ENCODE measurements at regions not wholly inside any gene's neighbourhood (a gene's known extent, or its start where the extent isn't known, plus 50 kb on each side); places are given as distances from the start of the nearest gene placed in this dataset.

DNA sequence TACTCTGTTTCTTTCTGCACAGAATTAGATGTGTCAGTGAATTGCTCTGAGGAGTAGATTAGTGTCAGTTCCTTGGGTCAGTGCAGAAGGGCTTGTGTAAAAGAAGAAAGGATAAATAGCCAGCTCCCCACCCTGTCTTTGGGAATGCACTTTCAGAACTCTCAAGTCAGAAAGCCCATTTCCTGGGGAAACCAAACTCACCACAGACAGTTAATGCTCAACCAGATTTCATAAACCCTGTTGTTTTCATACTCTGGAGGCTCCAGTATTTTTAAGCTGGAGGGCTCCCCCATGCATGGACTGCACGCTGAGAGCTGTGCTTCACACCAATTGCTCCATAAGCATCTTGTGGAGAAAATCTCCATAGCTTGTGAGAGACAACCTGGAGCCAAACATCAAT lies 449.7 kb downstream of the CDH26 start:
- Histone ChIP-seq H4K8ac (ENCODE audit: low read depth, low read length) (no peak overlapping the region), H3K18ac (ENCODE audit: low read length) (no peak overlapping the region), H3K27ac (replicated peaks; ENCODE audit: low read length) (no peak overlapping the region), H3K36me3 (replicated peaks in 1 of 2; ENCODE audit: control insufficient read depth in 2 of 2, insufficient read depth in 2 of 2, low read length in 2 of 2) (no peaks in the 10 kb centered on the region), H4K91ac (ENCODE audit: low read depth, low read length, poor library complexity) (no peak overlapping the region), H2BK15ac (ENCODE audit: low read length) (no peak overlapping the region), H2BK120ac (ENCODE audit: low read depth, low read length) (no peak overlapping the region), H3K14ac (ENCODE audit: low read length) (no peak overlapping the region), H3K9ac (ENCODE audit: low read depth, low read length, poor library complexity) (no peak overlapping the region), H2BK12ac (ENCODE audit: low read length) (no peak overlapping the region), H3K23ac (ENCODE audit: low read depth, low read length, poor library complexity) (no peak overlapping the region), H3K9me3 (replicated peaks in 1 of 2; ENCODE audit: control insufficient read depth in 2 of 2, insufficient read depth in 1 of 2, low read depth in 1 of 2, low read length in 2 of 2) (no peaks in the 10 kb centered on the region), H3K4me3 (ENCODE audit: low read length in 2 of 2) (no peak overlapping the region), H3K4ac (ENCODE audit: low read length) (no peak overlapping the region), H3K27me3 (ENCODE audit: control insufficient read depth in 3 of 3, insufficient read depth in 3 of 3, low read depth in 1 of 3, low read length in 3 of 3) (no peaks in the 10 kb centered on the region), H2AK5ac (ENCODE audit: low read depth, low read length) (no peak overlapping the region), H2BK5ac (ENCODE audit: low read length) (no peak overlapping the region), H2AFZ (ENCODE audit: low read length) (no peak overlapping the region), H3K4me1 (ENCODE audit: control insufficient read depth in 2 of 2, insufficient read depth in 1 of 2, low read depth in 1 of 2, low read length in 2 of 2) (peaks cover 0 to 4% of the 10 kb centered on the region in 2 donors), H3K79me1 (ENCODE audit: low read depth, low read length) (no peaks in the 10 kb centered on the region), H3K4me2 (ENCODE audit: insufficient read depth, low read length, poor library complexity, severe bottlenecking) (no peak overlapping the region)
- DNase-seq (ENCODE audit: low spot score): no peak
- no CpG with 5 or more reads among the region's 1 CpG for WGBS, 2 donors (ENCODE audit: extremely low coverage in 2 of 2, insufficient read length in 2 of 2, insufficient replicate concordance in 1 of 2)

DNA sequence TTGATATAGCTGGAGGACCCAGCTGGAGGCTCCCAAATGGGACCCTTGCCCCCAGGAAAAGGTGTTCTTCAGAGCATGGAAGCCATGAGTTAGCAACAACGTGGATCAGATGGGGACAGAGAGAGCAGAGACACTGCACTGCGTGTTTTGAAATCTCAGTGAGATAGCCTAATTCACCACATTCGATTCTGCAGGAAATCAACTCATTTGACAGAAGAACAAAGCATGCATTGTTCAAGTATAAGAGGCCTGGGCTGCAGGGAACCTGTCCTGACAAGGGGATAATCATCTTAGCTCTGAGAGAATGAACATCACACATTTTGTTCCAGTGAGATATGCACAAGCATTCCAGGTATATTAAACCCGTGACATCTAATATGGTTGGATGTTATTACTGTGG lies 450.2 kb downstream of the CDH26 start:
- DNase-seq (ENCODE audit: low spot score): no peak

GRCh38 chr20:60410618-60411264 lies 452.5 kb downstream of the CDH26 start:
- no peaks in the 10 kb centered on the region for H3K9me3 ChIP-seq (replicated peaks in 1 of 2; ENCODE audit: control insufficient read depth in 2 of 2, insufficient read depth in 1 of 2, low read depth in 1 of 2, low read length in 2 of 2)
- no peak overlapping the region for H2BK5ac ChIP-seq (ENCODE audit: low read length)
- H2BK15ac ChIP-seq (ENCODE audit: low read length): no peak overlapping the region
- H2AK5ac ChIP-seq (ENCODE audit: low read depth, low read length): no peak overlapping the region
- no peak overlapping the region for H4K8ac ChIP-seq (ENCODE audit: low read depth, low read length)
- peaks cover 0 to 3% (median 0%) of the 10 kb centered on the region in 3 experiments for H3K27me3 ChIP-seq (ENCODE audit: control insufficient read depth in 3 of 3, insufficient read depth in 3 of 3, low read depth in 1 of 3, low read length in 3 of 3)
- H3K4me2 ChIP-seq (ENCODE audit: insufficient read depth, low read length, poor library complexity, severe bottlenecking): no peak overlapping the region
- no peak overlapping the region for H3K23ac ChIP-seq (ENCODE audit: low read depth, low read length, poor library complexity)
- no peak overlapping the region for H2BK12ac ChIP-seq (ENCODE audit: low read length)
- WGBS, 2 donors (ENCODE audit: extremely low coverage in 2 of 2, insufficient read length in 2 of 2, insufficient replicate concordance in 1 of 2): no CpG with 5 or more reads among the region's 7 CpGs
- H3K14ac ChIP-seq (ENCODE audit: low read length): no peak overlapping the region
- H3K36me3 ChIP-seq (replicated peaks in 1 of 2; ENCODE audit: control insufficient read depth in 2 of 2, insufficient read depth in 2 of 2, low read length in 2 of 2): no peaks in the 10 kb centered on the region
- peak overlapping the region in 1 of 2 donors; percentile 40 for H3K4me3 ChIP-seq (ENCODE audit: low read length in 2 of 2)
- H3K79me1 ChIP-seq (ENCODE audit: low read depth, low read length): no peaks in the 10 kb centered on the region
- no peak overlapping the region for H2AFZ ChIP-seq (ENCODE audit: low read length)
- no peak overlapping the region for H2BK120ac ChIP-seq (ENCODE audit: low read depth, low read length)
- no peak overlapping the region for H4K91ac ChIP-seq (ENCODE audit: low read depth, low read length, poor library complexity)
- H3K4me1 ChIP-seq (ENCODE audit: control insufficient read depth in 2 of 2, insufficient read depth in 1 of 2, low read depth in 1 of 2, low read length in 2 of 2): peaks cover 0 to 4% of the 10 kb centered on the region in 2 donors
- H3K18ac ChIP-seq (ENCODE audit: low read length): no peak overlapping the region
- no peak for DNase-seq (ENCODE audit: low spot score)
- H3K9ac ChIP-seq (ENCODE audit: low read depth, low read length, poor library complexity): no peak overlapping the region
- no peak overlapping the region for H3K4ac ChIP-seq (ENCODE audit: low read length)
- no peak overlapping the region for H3K27ac ChIP-seq (replicated peaks; ENCODE audit: low read length)

More for the DNA sequence above, 450.2 kb downstream of the CDH26 start:
- Histone ChIP-seq H4K8ac (ENCODE audit: low read depth, low read length) (no peak overlapping the region), H3K18ac (ENCODE audit: low read length) (peak overlapping the region; percentile 2), H2BK120ac (ENCODE audit: low read depth, low read length) (no peak overlapping the region), H3K9ac (ENCODE audit: low read depth, low read length, poor library complexity) (no peak overlapping the region), H3K4ac (ENCODE audit: low read length) (no peak overlapping the region), H2BK5ac (ENCODE audit: low read length) (no peak overlapping the region), H4K91ac (ENCODE audit: low read depth, low read length, poor library complexity) (no peak overlapping the region), H3K4me3 (ENCODE audit: low read length in 2 of 2) (no peak overlapping the region), H3K4me1 (ENCODE audit: control insufficient read depth in 2 of 2, insufficient read depth in 1 of 2, low read depth in 1 of 2, low read length in 2 of 2) (peaks cover 0 to 4% of the 10 kb centered on the region in 2 donors), H3K27ac (replicated peaks; ENCODE audit: low read length) (no peak overlapping the region), H2BK15ac (ENCODE audit: low read length) (no peak overlapping the region), H3K36me3 (replicated peaks in 1 of 2; ENCODE audit: control insufficient read depth in 2 of 2, insufficient read depth in 2 of 2, low read length in 2 of 2) (no peaks in the 10 kb centered on the region), H2BK12ac (ENCODE audit: low read length) (no peak overlapping the region), H2AK5ac (ENCODE audit: low read depth, low read length) (no peak overlapping the region), H3K79me1 (ENCODE audit: low read depth, low read length) (no peaks in the 10 kb centered on the region), H3K27me3 (ENCODE audit: control insufficient read depth in 3 of 3, insufficient read depth in 3 of 3, low read depth in 1 of 3, low read length in 3 of 3) (no peaks in the 10 kb centered on the region), H3K4me2 (ENCODE audit: insufficient read depth, low read length, poor library complexity, severe bottlenecking) (no peak overlapping the region), H3K9me3 (replicated peaks in 1 of 2; ENCODE audit: control insufficient read depth in 2 of 2, insufficient read depth in 1 of 2, low read depth in 1 of 2, low read length in 2 of 2) (no peaks in the 10 kb centered on the region), H3K14ac (ENCODE audit: low read length) (no peak overlapping the region), H2AFZ (ENCODE audit: low read length) (no peak overlapping the region), H3K23ac (ENCODE audit: low read depth, low read length, poor library complexity) (no peak overlapping the region)
- no CpG with 5 or more reads among the region's 4 CpGs for WGBS, 2 donors (ENCODE audit: extremely low coverage in 2 of 2, insufficient read length in 2 of 2, insufficient replicate concordance in 1 of 2)

- no CpG with 5 or more reads among the region's 8 CpGs for WGBS, 2 donors (ENCODE audit: extremely low coverage in 2 of 2, insufficient read length in 2 of 2, insufficient replicate concordance in 1 of 2)
- Histone ChIP-seq H3K4me1 (ENCODE audit: control insufficient read depth in 2 of 2, insufficient read depth in 1 of 2, low read depth in 1 of 2, low read length in 2 of 2) (peaks cover 0 to 4% of the 10 kb centered on the region in 2 donors), H2BK5ac (ENCODE audit: low read length) (no peak overlapping the region), H3K4ac (ENCODE audit: low read length) (no peak overlapping the region), H2BK12ac (ENCODE audit: low read length) (no peak overlapping the region), H4K8ac (ENCODE audit: low read depth, low read length) (no peak overlapping the region), H3K79me1 (ENCODE audit: low read depth, low read length) (no peaks in the 10 kb centered on the region), H3K18ac (ENCODE audit: low read length) (no peak overlapping the region), H3K23ac (ENCODE audit: low read depth, low read length, poor library complexity) (no peak overlapping the region), H3K9me3 (replicated peaks in 1 of 2; ENCODE audit: control insufficient read depth in 2 of 2, insufficient read depth in 1 of 2, low read depth in 1 of 2, low read length in 2 of 2) (no peaks in the 10 kb centered on the region), H3K27me3 (ENCODE audit: control insufficient read depth in 3 of 3, insufficient read depth in 3 of 3, low read depth in 1 of 3, low read length in 3 of 3) (peaks cover 0 to 3% (median 0%) of the 10 kb centered on the region in 3 experiments), H2AK5ac (ENCODE audit: low read depth, low read length) (no peak overlapping the region), H4K91ac (ENCODE audit: low read depth, low read length, poor library complexity) (no peak overlapping the region), H3K14ac (ENCODE audit: low read length) (no peak overlapping the region), H3K4me3 (ENCODE audit: low read length in 2 of 2) (no peak overlapping the region), H3K36me3 (replicated peaks in 1 of 2; ENCODE audit: control insufficient read depth in 2 of 2, insufficient read depth in 2 of 2, low read length in 2 of 2) (no peaks in the 10 kb centered on the region), H3K9ac (ENCODE audit: low read depth, low read length, poor library complexity) (no peak overlapping the region), H3K4me2 (ENCODE audit: insufficient read depth, low read length, poor library complexity, severe bottlenecking) (no peak overlapping the region), H2BK15ac (ENCODE audit: low read length) (no peak overlapping the region), H2AFZ (ENCODE audit: low read length) (no peak overlapping the region), H2BK120ac (ENCODE audit: low read depth, low read length) (no peak overlapping the region), H3K27ac (replicated peaks; ENCODE audit: low read length) (no peak overlapping the region)
- no peak for DNase-seq (ENCODE audit: low spot score)
These were observed 453.6 kb downstream of the CDH26 start for GRCh38 chr20:60411813-60412212.

All from neuronal stem cell (in vitro differentiated cells).